ENCODE measurements at regions not wholly inside any gene's neighbourhood (a gene's known extent, or its start where the extent isn't known, plus 50 kb on each side); places are given as distances from the start of the nearest gene placed in this dataset.
A peak's percentile ranks its signal among the peaks of the same experiment; 100 is the strongest.

DNA sequence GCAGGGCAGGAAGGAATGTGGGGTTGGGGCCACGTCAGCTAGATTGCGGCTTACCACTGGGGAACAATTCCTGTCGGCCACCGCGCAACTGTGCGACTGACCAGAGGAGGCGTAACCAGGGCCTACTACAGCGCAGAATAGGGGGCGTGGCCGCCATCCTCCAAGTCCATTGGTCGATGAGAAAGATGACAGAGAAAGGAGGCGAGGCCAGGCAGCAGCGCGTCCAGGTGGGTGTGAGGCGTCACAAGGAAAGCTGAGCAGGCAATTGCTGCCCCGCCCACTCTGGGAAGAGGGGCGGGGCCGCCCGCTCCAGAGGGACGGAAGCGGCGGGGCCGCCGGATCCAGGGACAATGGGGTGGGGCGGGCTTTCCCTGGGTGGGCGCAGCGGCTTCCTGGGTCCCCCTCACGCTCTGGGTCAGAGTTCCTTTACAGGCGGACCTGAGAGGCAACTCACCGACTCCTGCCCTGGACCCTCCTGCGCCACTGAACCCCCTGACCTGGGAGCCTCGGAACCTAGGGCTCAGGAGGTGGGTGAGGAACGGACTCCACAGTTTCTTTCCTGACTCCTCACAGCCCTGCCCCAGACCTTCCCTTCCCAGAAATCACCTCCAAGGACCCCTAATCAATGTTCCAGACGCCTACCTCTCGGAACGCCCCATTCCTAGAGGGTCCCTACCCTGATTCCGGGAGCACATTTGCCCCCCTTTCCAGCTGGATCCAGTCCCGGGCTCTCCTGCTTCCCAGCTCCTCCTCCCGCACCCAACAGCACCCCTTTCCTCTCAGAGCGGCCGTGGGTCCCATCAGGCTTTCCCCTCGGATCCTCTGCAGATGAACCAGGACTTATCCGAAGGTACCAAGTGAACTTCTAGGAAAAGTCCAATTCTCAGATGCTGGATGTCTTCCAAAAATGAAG, 101.5 kb upstream of the ZNF492 start:
- TF ChIP-seq, protein P1, sequence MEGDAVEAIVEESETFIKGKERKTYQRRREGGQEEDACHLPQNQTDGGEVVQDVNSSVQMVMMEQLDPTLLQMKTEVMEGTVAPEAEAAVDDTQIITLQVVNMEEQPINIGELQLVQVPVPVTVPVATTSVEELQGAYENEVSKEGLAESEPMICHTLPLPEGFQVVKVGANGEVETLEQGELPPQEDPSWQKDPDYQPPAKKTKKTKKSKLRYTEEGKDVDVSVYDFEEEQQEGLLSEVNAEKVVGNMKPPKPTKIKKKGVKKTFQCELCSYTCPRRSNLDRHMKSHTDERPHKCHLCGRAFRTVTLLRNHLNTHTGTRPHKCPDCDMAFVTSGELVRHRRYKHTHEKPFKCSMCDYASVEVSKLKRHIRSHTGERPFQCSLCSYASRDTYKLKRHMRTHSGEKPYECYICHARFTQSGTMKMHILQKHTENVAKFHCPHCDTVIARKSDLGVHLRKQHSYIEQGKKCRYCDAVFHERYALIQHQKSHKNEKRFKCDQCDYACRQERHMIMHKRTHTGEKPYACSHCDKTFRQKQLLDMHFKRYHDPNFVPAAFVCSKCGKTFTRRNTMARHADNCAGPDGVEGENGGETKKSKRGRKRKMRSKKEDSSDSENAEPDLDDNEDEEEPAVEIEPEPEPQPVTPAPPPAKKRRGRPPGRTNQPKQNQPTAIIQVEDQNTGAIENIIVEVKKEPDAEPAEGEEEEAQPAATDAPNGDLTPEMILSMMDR (IDR thresholded peaks at IDR 0.05 in 4 of 5, conservative IDR thresholded peaks at IDR 0.05 in 1 of 5), result no peak
- TF ChIP-seq POLR2A (IDR thresholded peaks at IDR 0.05), result peak in 1 of 2 donors; percentile 21
